Calu3 (cell line): ENCODE measurements at regions not wholly inside any gene's neighbourhood (a gene's known extent, or its start where the extent isn't known, plus 50 kb on each side); places are given as distances from the start of the nearest gene placed in this dataset.

Source experiments
- BruUV-seq: library from RNA; stranded (reverse); fragments of 400-500 nt; replicated peaks from 2 replicates; lab custom pipeline; 2021; lab: Mats Ljungman, UMichigan
- CTCF ChIA-PET: fragments of 300-600 bp; sonication (Branson Sonifier 250); formaldehyde crosslinking; loops from one replicate; lab custom pipeline; 2022; ENCODE audit warnings: antibody characterized with exemption; lab: Charles Lee
- DNase-seq: peaks from one replicate; pipeline ENCODE4 v3.0.0; 2022
- H3K27ac Mint-ChIP-seq: one replicate; pipeline ENCODE4 v1.8.0; 2022; ENCODE audit warnings: mixed read lengths; ENCODE audit not compliant: unreplicated experiment
- H3K27me3 Mint-ChIP-seq: one replicate; pipeline ENCODE4 v1.8.0; 2022; ENCODE audit warnings: mixed read lengths; ENCODE audit not compliant: unreplicated experiment
- H3K36me3 Mint-ChIP-seq: one replicate; pipeline ENCODE4 v1.8.0; 2022; ENCODE audit warnings: mild to moderate bottlenecking, moderate library complexity, mixed read lengths; ENCODE audit not compliant: insufficient read depth, unreplicated experiment
- H3K4me1 Mint-ChIP-seq: one replicate; pipeline ENCODE4 v1.8.0; 2022; ENCODE audit warnings: mild to moderate bottlenecking, low read depth, mixed read lengths; ENCODE audit not compliant: unreplicated experiment
- H3K4me3 Mint-ChIP-seq: one replicate; pipeline ENCODE4 v1.8.0; 2022; ENCODE audit warnings: mild to moderate bottlenecking, low read depth, moderate library complexity, mixed read lengths; ENCODE audit not compliant: unreplicated experiment
- H3K9me3 Mint-ChIP-seq: one replicate; pipeline ENCODE4 v1.8.0; 2022; ENCODE audit warnings: low read depth, mixed read lengths; ENCODE audit not compliant: unreplicated experiment
- CTCF ChIP-seq: fragments of 200-600 bp; IDR thresholded peaks from one replicate; pipeline ENCODE4 v1.8.0; 2022; ENCODE audit warnings: antibody characterized with exemption; ENCODE audit not compliant: unreplicated experiment
- intact Hi-C: fragments of 100-400 bp; cut with micrococcal nuclease; formaldehyde crosslinking; loops from one replicate; pipeline ENCODE4 v1.10.0; 2022; ENCODE audit not compliant: unreplicated experiment

- Mint-ChIP-seq H3K27ac (no peak overlapping the region), H3K4me1 (no peaks in the 10 kb centered on the region), H3K9me3 (no peaks in the 10 kb centered on the region), H3K36me3 (no peaks in the 10 kb centered on the region), H3K4me3 (no peak overlapping the region), H3K27me3 (no peaks in the 10 kb centered on the region)
- DNase-seq = no peak
- intact Hi-C loops = no loop called here
- CTCF ChIA-PET = no interaction called here
- no peak for TF ChIP-seq CTCF
- BruUV-seq = no TSS peak
These were observed 283.7 kb downstream of the TEX29 start for GRCh38 chr13:111604097-111604496.

DNA sequence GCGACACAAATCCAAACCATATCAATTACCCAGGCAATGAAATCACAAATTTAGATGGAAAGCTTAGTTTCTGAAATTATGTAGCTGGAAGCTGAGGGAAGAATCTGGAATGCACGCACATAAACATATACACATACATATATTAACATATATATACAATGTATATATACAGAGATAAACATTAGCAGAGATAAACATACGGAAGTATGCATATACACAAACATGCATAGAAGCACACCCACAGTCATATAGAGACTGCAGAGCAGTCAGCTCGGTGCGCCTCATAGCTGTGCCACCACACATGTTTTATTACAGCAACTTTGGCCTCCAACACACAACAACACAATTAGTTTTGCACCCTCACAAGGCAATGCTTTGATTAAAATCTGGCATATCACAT lies 288.1 kb downstream of the TEX29 start:
- H3K27ac Mint-ChIP-seq = no peak overlapping the region

GRCh38 chr13:111609631-111610030 lies 289.2 kb downstream of the TEX29 start:
- BruUV-seq = no TSS peak
- Mint-ChIP-seq H3K4me3 (no peak overlapping the region), H3K27ac (no peak overlapping the region), H3K27me3 (no peaks in the 10 kb centered on the region), H3K4me1 (no peaks in the 10 kb centered on the region), H3K36me3 (no peaks in the 10 kb centered on the region), H3K9me3 (no peaks in the 10 kb centered on the region)
- no peak for TF ChIP-seq CTCF
- DNase-seq = no peak
- CTCF ChIA-PET = no interaction called here
- intact Hi-C loops = no loop called here

More for the DNA sequence above, 288.1 kb downstream of the TEX29 start:
- Mint-ChIP-seq H3K4me1 (no peaks in the 10 kb centered on the region), H3K27me3 (no peaks in the 10 kb centered on the region), H3K36me3 (no peaks in the 10 kb centered on the region), H3K9me3 (no peaks in the 10 kb centered on the region), H3K4me3 (no peak overlapping the region)
- intact Hi-C loops = no loop called here
- CTCF ChIA-PET = no interaction called here
- no TSS peak for BruUV-seq
- TF ChIP-seq CTCF = no peak
- DNase-seq = no peak

- intact Hi-C loops = no loop called here
- Mint-ChIP-seq H3K4me1 (no peaks in the 10 kb centered on the region), H3K4me3 (no peak overlapping the region), H3K27me3 (no peaks in the 10 kb centered on the region), H3K27ac (no peak overlapping the region), H3K9me3 (no peaks in the 10 kb centered on the region), H3K36me3 (no peaks in the 10 kb centered on the region)
- BruUV-seq = no TSS peak
- CTCF ChIA-PET = no interaction called here
- DNase-seq = no peak
- no peak for TF ChIP-seq CTCF
These were observed 289.6 kb downstream of the TEX29 start for GRCh38 chr13:111610081-111610480.

- Mint-ChIP-seq H3K4me1 (no peaks in the 10 kb centered on the region), H3K9me3 (no peaks in the 10 kb centered on the region), H3K36me3 (no peaks in the 10 kb centered on the region), H3K27ac (no peak overlapping the region), H3K27me3 (no peaks in the 10 kb centered on the region), H3K4me3 (no peak overlapping the region)
- DNase-seq = no peak
- no TSS peak for BruUV-seq
- intact Hi-C loops = no loop called here
- CTCF ChIA-PET = no interaction called here
- no peak for TF ChIP-seq CTCF
These were observed 290.4 kb downstream of the TEX29 start for GRCh38 chr13:111610879-111611278.
